GM21737 (cell line): ENCODE measurements at regions not wholly inside any gene's neighbourhood (a gene's known extent, or its start where the extent isn't known, plus 50 kb on each side); places are given as distances from the start of the nearest gene placed in this dataset.
"Not testable (repeated sequence)": the region's sequence is repeated elsewhere in the genome, so short reads cannot be mapped to it uniquely, and the experiment has no call there.

Source experiments
- ATAC-seq: cut with Tn5 transposase; IDR thresholded peaks from one replicate; pipeline ENCODE4 v1.9.1; 2021; ENCODE audit warnings: mild to moderate bottlenecking, moderate library complexity; ENCODE audit not compliant: unreplicated experiment

DNA sequence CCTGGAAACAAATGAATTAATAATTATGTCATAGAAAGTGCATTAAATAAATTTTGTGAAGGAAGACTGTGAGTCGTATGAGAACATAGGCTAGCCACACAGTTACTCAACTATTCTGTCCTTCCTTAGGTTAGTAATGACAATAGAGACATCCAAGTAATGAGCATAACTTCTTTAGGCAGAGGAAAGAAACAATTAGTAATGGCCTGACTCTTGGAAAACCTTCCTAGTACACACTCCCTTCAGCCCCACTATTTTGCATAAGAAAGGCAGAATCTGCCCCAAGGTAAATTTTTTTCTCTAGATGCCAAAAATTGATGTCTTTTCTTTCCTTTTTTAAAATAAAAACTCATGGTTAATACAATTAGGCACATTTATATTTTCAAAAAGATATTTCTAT is 1619.0 kb upstream of the WWC1 start:
- ATAC-seq, result no peak

DNA sequence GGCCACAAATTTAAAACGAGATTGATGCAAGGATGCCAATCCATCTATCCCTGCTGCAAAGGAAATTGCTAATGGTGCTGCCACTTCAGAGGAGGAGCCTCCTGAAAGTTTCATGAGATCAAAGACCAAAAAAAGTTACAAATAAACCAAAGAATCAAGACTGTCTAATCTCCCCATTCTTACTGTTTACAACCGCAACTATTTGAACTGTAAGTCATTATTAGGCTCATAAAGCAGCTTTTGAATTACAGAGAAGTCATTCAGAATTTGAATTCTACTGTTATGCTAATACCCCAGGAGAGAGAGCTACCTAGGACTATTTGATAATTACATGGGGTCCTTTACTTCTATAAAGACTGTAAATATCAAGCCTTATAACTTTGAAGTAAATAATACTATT is 1613.6 kb upstream of the WWC1 start:
- no peak for ATAC-seq

DNA sequence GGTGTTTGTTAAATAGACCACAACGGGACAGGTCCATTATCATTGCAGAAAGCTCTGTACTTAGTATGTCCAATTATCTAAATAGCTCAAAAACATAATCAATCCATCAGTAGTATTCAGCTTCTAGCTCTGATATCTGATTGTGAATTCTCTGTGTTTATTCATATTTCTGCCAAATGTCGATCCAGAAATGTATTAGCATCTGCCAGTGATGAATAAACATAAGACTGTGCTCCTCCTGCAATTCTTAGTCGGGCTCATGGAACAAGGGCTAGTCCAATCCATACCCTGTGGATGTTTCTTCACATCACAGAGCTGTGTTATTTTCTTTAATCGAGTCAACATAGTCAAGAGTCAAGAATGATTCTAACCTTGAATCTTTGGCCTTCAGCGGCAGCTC is 1612.1 kb upstream of the WWC1 start:
- no peak for ATAC-seq

DNA sequence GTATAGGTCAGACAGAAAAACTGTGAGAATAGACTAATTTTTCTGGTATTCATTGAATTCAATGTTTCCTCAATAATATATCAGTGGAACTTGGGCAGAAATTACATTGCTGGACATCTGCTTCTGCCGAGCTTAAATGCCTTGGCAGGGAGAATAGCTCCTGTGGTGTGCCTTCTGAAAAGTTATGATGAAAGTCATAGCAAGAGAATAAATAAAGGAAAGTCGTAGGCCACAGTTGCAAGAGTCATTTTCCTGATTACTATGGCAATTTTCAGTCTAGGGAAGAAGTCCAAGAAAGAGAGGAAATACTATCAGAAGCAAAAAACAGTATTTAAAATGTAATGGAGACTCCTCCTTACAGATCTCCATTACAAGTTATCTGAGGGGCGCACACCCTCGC is 1596.1 kb upstream of the WWC1 start:
- ATAC-seq, result no peak

DNA sequence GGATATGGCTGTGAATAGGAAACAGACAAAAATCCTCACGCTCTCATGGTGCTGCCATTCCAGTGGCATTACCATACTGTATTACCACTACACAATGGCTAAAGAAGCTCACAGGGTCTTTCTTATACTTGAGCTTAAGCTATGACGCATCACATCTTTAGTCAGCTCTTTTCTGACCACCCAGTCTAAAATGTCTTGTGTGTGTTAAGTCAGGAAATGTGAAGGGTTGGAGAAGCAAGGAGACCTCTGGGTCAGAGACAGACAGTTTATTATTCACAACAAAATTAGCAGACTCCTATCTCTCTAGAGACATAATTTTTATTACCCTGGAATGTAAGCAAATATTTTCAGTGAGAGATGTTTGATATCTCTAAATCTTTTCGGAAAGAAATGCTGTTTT is 1583.2 kb upstream of the WWC1 start:
- ATAC-seq, result no peak

DNA sequence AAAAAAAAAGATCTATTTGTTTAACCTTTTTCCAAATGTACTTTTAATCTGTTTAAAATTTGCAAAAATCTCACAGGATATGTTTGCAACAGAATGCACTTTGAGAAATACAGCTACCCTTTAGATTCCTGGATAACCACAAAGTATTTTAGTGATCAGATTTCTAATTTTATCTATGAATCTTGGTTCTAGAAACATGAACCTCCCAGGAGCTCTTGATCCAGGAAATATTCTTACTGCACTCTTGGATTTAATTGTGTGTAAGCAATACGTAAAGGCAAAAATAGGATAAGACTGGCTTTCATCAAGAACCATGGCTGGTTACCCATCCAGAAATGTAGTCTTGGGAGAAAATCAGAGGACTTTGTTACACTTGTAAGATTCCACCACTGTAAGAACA is 1581.8 kb upstream of the WWC1 start:
- ATAC-seq, result no peak

DNA sequence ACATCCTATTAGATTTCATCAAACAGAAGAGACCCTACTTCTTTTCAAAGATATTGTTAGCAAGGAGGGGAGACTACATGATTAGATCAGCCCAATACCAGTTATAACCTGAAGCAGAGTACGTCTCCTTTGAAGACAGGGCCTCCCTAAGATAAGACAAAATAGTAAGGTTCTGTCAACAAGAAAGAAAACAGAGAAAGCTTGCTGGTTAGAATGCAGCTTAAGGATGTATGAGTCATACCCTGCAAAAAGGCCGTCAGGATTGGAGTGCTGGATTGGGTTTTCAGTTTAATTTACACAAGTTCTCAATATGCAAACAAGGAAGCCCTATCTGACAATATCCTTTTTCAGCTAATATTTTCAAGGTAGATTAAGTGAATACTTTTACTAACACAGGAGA is 1581.2 kb upstream of the WWC1 start:
- ATAC-seq, result no peak

DNA sequence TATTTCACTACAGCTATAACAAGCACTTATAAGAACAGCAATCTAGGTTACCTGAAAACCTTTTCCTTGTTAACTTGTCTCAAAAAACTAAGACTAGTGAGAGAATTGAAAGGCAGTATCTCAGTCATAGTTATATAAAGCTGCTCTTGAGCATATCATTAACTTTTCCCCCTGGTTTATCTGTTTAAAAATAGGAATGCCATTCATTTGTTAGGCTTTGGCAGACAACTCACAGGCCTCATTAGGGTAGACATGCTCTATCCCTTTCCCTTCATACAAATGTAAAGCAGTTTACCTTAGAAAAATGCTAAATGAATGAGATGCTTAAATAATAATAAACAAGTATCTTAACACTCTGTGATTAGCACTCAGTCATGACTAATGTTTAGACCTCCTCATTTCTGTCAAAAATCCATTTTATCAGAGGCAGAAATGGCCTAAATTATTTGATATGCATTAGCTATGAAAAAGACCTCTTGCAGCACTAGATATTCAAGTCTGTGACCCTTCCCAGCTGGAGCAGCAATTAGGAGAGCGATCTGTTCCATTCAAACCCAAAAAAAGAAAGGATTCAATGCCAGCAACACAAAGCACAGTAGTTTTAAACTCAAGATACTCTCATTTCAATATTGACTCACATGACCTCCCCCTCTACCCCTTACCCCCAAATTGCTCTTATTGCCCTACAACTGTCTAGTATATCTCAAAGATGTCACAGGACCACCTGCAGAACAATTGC is 1578.8 kb upstream of the WWC1 start:
- ATAC-seq, result no peak

DNA sequence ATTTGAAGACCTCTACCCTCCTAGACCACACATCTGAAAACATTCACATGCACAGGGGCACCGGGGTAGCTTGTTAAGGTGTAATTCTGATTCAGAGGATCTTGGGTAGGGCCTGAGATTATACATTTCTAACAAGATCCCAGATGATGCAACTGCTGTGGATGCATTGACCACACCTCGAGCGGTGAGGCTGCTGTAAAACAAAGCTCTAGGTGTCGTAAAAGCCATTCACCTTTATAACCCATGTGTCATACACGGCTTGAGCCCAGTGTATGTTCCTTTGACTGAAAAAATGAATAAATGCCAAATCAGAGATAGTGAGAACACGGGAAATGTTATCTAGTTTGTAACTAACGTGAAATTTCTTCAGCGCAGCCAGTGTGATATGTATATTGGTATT is 1578.2 kb upstream of the WWC1 start:
- no peak for ATAC-seq

DNA sequence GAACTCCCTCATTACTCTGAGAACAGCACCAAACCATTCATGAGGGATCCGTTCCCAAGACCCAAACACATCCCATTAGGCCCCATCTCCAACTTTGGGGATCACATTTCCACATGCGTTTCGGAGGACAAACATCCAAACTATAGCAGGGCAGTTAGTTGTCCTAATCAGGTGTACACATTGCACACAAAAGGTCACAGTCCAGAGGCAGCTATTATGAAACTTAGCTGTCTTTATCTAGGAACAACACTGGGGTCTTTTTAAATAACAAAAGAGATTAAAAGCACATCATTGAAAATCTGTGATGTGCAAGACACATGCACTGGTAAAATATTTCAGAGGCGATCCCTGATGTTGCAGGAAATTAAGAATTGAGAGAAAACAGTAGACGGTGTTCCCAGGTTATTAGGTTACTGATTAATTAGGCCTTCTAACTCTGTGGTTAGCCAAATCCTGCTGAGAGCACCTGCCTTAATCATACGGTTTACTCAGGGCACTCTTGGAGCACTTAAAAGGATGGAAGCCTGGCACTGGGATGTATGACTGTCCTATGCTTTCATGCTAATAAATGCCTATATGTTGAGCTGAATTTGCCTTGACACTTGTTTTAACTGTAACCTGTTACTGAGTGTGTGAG is 1574.5 kb upstream of the WWC1 start:
- no peak for ATAC-seq

DNA sequence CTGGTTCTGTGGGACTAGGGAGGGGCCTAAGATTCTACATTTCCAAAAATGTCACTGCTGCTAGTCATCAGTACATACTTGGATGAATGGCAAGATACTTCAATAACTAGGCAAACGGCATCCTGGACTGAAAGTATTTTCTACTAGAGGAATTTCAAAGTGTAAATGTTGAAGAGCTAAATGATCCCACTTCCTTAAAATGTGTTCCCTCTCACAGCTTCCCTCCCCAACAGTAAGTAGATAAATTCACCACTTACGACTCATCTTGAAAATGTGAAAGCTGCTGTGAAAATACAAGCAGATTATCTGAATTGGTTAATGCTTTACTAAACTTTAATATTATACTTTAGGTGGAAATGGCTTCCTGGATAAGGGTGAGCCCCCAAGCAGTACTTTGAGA is 1571.5 kb upstream of the WWC1 start:
- ATAC-seq, result no peak

DNA sequence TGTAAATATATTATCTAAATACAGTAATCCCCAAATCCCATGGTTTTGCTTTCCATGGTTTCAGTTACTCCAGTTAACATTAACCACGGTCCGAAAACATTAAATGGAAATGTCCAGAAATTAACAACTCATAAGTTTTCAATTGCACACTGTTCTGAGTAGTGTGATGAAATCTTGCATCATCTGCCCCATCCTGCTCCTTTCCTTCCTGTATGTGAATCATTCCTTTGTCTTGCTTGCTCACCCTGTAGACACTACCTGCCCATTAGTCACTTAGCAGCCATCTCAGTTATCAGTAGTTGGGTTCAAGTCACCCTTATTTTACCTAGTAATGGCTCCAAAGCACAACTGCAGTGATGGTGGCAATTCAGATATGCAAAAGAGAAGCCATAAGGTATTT is 1568.5 kb upstream of the WWC1 start:
- ATAC-seq, result no peak

DNA sequence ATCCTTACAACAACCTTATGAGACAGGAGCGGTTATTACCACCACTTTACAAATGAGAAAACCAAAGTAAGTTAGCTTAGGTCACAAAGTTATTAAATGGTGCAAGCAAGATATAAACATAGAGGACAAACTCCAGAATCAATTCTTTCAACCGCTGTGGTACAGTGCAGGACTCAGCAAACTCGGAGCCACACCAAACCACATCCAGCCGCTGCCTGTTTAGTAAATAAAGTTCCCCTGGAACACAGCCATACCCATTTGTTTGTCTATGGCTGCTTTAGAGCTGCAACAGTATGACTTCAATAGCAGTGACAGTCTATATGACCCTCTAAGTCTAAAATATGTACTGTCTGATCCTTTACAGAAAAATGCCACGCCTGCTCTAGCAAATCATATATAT is 1567.2 kb upstream of the WWC1 start:
- no peak for ATAC-seq

DNA sequence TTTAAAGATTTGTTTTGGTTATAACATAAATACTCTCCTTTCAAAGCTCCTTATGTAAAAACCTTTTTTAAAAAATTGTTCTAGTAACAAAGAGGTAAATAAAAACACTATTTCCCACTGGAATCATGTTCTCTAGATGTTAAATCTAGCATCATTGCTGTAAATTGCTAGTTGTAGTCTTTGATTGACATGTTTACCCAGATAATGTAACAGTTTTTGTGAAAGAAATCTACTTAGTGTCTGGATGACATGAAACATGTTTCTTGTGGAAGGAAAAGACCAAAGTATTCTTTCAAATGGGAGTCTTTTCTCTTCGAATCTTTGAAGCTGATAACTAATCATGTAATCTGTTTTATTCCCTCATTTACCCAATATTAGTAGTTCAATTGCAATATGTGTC is 1565.9 kb upstream of the WWC1 start:
- no peak for ATAC-seq

DNA sequence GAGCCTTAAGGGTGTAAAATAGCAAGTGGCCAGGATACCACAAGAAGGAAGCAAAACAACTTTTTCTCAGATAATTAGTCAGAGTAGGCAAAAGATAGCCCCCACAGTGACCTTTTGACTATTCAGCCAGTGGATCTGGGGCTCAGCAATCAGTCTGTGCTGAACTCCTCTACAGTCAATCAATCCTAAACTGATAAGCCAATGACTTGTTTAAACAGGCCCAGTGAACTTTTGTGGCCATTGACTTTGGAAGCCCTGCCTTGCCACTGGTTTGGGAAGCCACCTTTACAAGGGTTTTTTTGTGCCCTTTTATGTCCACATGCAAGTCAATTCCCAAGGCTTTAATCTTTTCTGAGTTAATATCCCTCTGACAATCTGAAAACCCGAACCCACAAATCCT is 1565.0 kb upstream of the WWC1 start:
- ATAC-seq, result no peak

DNA sequence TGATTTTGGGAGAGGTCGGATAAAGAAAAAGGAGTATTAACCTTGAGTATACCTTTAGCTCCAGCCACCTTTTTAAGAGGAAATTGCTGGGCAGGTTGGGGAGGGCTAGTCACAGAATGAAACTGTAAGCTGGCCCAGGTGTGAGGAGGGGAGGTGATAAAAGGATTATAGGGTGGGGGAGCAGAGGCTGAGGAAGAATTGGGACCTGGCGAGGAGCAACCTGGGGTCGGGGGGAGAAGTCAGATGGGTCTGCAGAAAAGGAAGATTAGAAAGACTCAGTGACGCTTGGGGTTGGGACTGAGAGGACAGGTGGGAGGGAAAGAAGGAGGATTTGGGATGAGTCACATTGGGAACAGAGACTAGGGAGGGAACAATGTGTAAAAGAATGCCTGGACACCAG is 1548.5 kb upstream of the WWC1 start:
- ATAC-seq, result not testable (repeated sequence)

DNA sequence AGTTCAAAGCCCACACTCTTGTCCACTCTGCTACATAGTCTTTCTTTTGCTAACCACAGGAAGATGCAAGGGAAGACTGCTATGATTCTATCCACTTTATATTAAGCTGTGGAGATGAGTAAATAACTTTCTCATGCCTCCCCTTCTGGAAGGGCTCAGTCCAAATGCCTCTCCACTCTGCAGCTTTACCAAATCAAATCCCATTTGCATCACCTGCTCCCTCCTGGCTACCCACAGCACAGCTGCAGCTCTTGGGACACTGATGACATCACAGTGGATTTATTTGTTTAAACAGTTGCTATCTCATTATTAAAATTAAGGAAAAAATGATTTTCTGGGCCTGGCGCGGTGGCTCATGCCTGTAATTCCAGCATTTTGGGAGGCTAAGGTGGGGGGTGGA is 1544.9 kb upstream of the WWC1 start:
- ATAC-seq, result no peak

DNA sequence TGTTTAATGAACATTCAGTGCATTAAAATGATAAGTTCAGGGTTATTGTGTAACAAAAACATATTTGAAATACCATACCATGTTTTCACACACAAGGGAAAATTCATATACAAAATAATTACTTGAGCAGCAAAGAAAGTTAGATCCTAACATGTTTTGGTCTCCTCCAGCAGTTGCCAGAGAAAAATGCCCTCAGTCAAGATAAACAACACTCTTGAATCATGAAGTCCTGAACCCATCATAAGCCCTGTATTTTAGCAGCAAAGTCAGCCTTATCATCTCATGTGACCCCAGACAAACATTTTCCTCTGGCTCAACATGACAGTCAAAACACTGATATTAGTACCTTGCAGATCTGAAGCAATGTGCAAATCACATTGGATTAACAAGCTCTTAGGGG is 1541.1 kb upstream of the WWC1 start:
- no peak for ATAC-seq

DNA sequence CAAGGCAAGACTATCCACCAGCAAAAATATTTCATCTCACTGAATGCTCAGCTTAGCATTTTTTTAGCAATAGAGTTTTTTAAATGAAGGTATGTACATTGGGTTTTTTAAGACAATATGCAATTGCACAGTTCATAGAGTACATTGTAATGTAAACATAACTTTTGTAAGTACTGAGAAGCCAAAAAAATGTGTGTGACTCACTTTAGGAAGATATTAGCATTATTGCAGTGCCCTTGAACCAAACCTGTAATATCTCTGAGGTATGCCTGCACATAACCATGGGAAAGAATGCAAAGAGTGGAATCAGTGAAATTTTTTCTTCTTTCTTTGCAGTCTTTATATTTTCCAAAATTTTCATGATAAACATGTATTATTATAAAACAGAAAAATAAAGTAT is 1533.3 kb upstream of the WWC1 start:
- ATAC-seq, result no peak

DNA sequence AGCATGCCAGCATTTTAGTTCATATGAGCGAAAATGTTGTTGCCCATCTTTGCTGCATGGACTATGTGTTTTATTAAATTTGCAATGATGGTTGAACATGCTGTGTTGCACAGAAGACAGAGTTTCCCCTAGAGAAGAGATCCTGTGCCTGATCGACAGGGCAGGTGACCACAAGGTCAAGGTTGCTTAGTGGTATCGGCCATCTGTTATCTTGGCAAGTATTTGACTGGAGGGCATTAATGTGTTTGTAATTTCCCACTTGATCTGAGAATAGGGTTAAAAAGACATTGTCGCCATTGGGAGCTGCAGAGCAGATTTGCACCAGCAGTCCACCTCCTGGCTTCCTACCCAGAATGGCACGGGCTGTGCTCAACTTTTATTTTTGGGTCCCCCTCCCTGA is 1523.6 kb upstream of the WWC1 start:
- no peak for ATAC-seq

DNA sequence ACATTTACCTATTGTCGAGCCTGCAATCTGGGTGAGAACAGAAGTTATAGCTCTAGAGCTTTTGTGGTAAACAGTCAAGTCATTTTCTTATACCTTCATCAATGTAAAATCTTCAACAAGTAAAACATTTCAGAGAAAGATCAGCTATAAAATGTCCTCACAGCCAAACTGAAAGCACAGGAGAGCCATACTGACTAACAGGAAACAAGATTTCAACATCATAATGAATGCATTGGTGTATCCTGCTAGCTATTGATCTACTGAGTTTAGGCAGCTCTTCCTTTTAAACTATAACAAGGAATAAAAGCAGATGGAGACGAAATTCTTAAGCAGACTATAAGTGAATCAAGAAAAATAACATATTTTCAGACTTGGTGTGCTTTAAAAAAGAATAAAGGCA is 1522.9 kb upstream of the WWC1 start:
- no peak for ATAC-seq

DNA sequence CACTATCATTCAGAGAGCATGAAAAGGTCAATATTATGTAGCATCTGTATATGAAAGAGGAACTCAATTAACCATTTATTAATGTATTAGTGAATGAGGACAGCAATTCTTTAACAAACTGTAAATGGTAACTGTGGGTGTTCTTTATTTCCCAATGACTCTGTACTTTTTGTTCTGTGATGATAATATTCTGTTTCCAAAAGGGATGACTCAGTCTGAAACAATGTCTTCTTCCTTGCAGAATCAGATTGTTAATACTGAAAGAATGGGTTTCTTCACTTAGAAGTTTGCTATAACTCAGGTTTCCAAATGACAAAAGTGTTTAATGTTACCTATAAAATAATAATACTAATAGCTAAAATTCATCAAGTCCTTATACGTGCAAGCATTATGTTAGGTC is 1518.7 kb upstream of the WWC1 start:
- no peak for ATAC-seq

DNA sequence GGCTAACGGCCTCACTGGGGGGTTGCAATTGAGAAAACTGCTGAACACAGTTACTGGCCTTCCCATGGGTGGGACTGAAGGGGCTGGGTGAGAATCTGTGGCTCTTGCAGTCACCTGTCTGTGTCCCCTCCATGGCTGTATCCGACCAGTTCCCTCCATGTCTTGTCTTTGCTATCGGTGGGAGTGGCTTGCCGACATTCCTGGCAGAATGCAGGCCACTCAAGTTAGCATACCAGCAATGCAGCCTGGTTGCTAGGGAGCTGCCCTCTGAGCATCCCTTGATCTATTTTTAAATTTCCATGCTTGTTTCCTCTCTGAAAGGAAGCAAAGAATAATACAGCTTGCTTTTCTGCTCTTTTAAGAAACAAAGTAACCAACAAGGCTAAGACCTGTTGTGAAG is 1509.7 kb upstream of the WWC1 start:
- ATAC-seq, result no peak
